ENCODE measurements at regions not wholly inside any gene's neighbourhood (a gene's known extent, or its start where the extent isn't known, plus 50 kb on each side); places are given as distances from the start of the nearest gene placed in this dataset.
"Not testable (repeated sequence)": the region's sequence is repeated elsewhere in the genome, so short reads cannot be mapped to it uniquely, and the experiment has no call there.

DNA sequence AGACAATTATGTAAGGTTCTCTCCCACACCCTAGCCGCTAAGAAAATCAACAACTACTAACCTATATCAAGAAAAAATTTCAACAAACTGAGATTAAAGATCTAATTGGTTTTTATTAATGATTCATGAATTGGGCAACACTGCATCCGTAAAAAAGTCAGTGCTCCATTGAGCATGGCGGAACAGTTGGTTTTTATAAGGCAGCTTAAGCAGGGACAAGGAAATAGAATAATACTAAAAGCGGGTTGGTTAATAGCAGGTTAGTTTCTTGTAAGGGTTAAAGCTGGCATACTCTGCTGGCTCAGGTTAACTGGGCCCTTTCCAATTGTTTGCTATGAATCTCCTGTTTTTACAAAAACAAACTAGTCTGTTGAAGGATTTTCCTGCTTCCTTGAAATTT lies 202.3 kb upstream of the RASGEF1B start:
- no peak overlapping the region for H3K27ac ChIP-seq (ENCODE audit: control insufficient read depth, insufficient read depth, low read length)
- no peaks in the 10 kb centered on the region for H3K9me3 ChIP-seq (ENCODE audit: control insufficient read depth, low read depth, low read length)
- no peak for FAIRE-seq
- H3K9ac ChIP-seq (ENCODE audit: control insufficient read depth, extremely low read depth, insufficient read depth, low read length): no peak overlapping the region
- no peaks in the 10 kb centered on the region for H3K36me3 ChIP-seq (ENCODE audit: control insufficient read depth in 2 of 2, extremely low read depth in 1 of 2, insufficient read depth in 2 of 2, low read length in 2 of 2)
- H3K4me3 ChIP-seq (ENCODE audit: control insufficient read depth in 2 of 3, extremely low read depth in 1 of 3, insufficient read depth in 2 of 3, low read depth in 1 of 3, low read length in 3 of 3): no peak overlapping the region
- no peaks in the 10 kb centered on the region for H4K20me1 ChIP-seq (ENCODE audit: control insufficient read depth, extremely low read depth, insufficient read depth, low read length)
- dilution Hi-C loops (cut with MboI; ENCODE audit: extremely low pct_ligation_motif_present, low sequenced_read_pairs): no loop called here
- no peaks in the 10 kb centered on the region for H3K4me1 ChIP-seq (ENCODE audit: control insufficient read depth, extremely low read depth, insufficient read depth, low read length)
- H3K27me3 ChIP-seq (ENCODE audit: control insufficient read depth, extremely low read depth, insufficient read depth, low read length): no peaks in the 10 kb centered on the region
- no peak for TF ChIP-seq EZH2 (IDR thresholded peaks at IDR 0.05; ENCODE audit: low read length)
- TF ChIP-seq, protein P1, sequence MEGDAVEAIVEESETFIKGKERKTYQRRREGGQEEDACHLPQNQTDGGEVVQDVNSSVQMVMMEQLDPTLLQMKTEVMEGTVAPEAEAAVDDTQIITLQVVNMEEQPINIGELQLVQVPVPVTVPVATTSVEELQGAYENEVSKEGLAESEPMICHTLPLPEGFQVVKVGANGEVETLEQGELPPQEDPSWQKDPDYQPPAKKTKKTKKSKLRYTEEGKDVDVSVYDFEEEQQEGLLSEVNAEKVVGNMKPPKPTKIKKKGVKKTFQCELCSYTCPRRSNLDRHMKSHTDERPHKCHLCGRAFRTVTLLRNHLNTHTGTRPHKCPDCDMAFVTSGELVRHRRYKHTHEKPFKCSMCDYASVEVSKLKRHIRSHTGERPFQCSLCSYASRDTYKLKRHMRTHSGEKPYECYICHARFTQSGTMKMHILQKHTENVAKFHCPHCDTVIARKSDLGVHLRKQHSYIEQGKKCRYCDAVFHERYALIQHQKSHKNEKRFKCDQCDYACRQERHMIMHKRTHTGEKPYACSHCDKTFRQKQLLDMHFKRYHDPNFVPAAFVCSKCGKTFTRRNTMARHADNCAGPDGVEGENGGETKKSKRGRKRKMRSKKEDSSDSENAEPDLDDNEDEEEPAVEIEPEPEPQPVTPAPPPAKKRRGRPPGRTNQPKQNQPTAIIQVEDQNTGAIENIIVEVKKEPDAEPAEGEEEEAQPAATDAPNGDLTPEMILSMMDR (optimal IDR thresholded peaks at IDR 0.05 in 1 of 3, IDR thresholded peaks at IDR 0.05 in 1 of 3, conservative IDR thresholded peaks at IDR 0.05 in 1 of 3; ENCODE audit: extremely low read depth in 1 of 3, insufficient read depth in 2 of 3, low read length in 3 of 3): no peak
- H2AFZ ChIP-seq (ENCODE audit: control insufficient read depth, low read length): no peak overlapping the region
- no peaks in the 10 kb centered on the region for H3K79me2 ChIP-seq (ENCODE audit: control insufficient read depth, insufficient read depth, low read length)
- no peaks in the 10 kb centered on the region for H3K9me1 ChIP-seq (ENCODE audit: control insufficient read depth, extremely low read depth, insufficient read depth, low read length)
- no peak overlapping the region for H3K4me2 ChIP-seq (ENCODE audit: control insufficient read depth, extremely low read depth, insufficient read depth, low read depth, low read length)
- DNase-seq (ENCODE audit: low read depth, low spot score): no peak

DNA sequence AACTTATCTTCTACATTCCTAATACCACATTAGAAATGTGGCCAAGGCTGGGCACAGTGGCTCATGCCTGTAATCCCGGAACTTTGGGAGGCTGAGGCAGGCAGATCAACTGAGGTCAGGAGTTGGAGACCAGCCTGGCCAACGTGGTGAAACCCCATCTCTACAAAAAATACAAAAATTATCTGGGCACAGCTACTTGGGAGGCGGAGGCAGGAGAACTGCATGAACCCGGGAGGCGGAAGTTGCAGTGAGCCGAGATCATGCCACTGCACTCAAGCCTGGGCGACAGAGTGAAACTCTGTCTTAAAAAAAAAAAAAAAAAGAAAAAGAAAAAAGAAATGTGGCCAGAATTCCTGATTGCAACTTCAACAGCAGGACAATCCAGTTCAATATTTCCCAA lies 196.6 kb upstream of the RASGEF1B start:
- DNase-seq (ENCODE audit: low read depth, low spot score); H3K4me1 ChIP-seq (ENCODE audit: control insufficient read depth, extremely low read depth, insufficient read depth, low read length); FAIRE-seq; H3K27me3 ChIP-seq (ENCODE audit: control insufficient read depth, extremely low read depth, insufficient read depth, low read length); H3K9me1 ChIP-seq (ENCODE audit: control insufficient read depth, extremely low read depth, insufficient read depth, low read length); H3K27ac ChIP-seq (ENCODE audit: control insufficient read depth, insufficient read depth, low read length); H3K36me3 ChIP-seq (ENCODE audit: control insufficient read depth in 2 of 2, extremely low read depth in 1 of 2, insufficient read depth in 2 of 2, low read length in 2 of 2); dilution Hi-C loops (cut with MboI; ENCODE audit: extremely low pct_ligation_motif_present, low sequenced_read_pairs); H3K4me3 ChIP-seq (ENCODE audit: control insufficient read depth in 2 of 3, extremely low read depth in 1 of 3, insufficient read depth in 2 of 3, low read depth in 1 of 3, low read length in 3 of 3); H3K79me2 ChIP-seq (ENCODE audit: control insufficient read depth, insufficient read depth, low read length); H4K20me1 ChIP-seq (ENCODE audit: control insufficient read depth, extremely low read depth, insufficient read depth, low read length); H3K9me3 ChIP-seq (ENCODE audit: control insufficient read depth, low read depth, low read length); H3K9ac ChIP-seq (ENCODE audit: control insufficient read depth, extremely low read depth, insufficient read depth, low read length); H3K4me2 ChIP-seq (ENCODE audit: control insufficient read depth, extremely low read depth, insufficient read depth, low read depth, low read length); H2AFZ ChIP-seq (ENCODE audit: control insufficient read depth, low read length): not testable (repeated sequence)

DNA sequence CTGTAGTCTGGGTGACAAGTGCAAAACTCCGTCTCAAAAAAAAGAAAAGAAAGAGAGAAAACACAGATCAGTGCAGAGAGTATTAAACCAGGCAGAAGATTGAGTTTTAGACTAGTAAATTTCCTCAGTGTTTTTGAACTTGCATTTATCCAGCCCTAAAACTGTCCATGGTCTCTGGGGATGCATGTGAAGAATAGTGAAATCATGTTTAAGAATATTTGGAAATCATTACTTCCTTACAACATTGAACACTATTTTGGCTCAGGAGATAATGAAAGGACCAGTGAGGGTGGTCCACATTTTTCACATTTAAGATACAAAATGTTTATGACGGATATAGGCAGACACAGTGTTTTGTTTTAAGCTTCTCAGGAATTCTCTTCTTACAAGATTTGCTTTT lies 195.8 kb upstream of the RASGEF1B start:
- FAIRE-seq (no peak), DNase-seq (ENCODE audit: low read depth, low spot score) (no peak)
- H4K20me1 ChIP-seq (ENCODE audit: control insufficient read depth, extremely low read depth, insufficient read depth, low read length): no peaks in the 10 kb centered on the region
- no peaks in the 10 kb centered on the region for H3K79me2 ChIP-seq (ENCODE audit: control insufficient read depth, insufficient read depth, low read length)
- H3K9me3 ChIP-seq (ENCODE audit: control insufficient read depth, low read depth, low read length): no peaks in the 10 kb centered on the region
- TF ChIP-seq, protein P1 (optimal IDR thresholded peaks at IDR 0.05 in 1 of 3, IDR thresholded peaks at IDR 0.05 in 1 of 3, conservative IDR thresholded peaks at IDR 0.05 in 1 of 3; ENCODE audit: extremely low read depth in 1 of 3, insufficient read depth in 2 of 3, low read length in 3 of 3): no peak
- TF ChIP-seq EZH2 (IDR thresholded peaks at IDR 0.05; ENCODE audit: low read length): no peak
- no peak overlapping the region for H2AFZ ChIP-seq (ENCODE audit: control insufficient read depth, low read length)
- no peaks in the 10 kb centered on the region for H3K27me3 ChIP-seq (ENCODE audit: control insufficient read depth, extremely low read depth, insufficient read depth, low read length)
- no peak overlapping the region for H3K27ac ChIP-seq (ENCODE audit: control insufficient read depth, insufficient read depth, low read length)
- H3K4me2 ChIP-seq (ENCODE audit: control insufficient read depth, extremely low read depth, insufficient read depth, low read depth, low read length): no peak overlapping the region
- no peaks in the 10 kb centered on the region for H3K9me1 ChIP-seq (ENCODE audit: control insufficient read depth, extremely low read depth, insufficient read depth, low read length)
- no peaks in the 10 kb centered on the region for H3K36me3 ChIP-seq (ENCODE audit: control insufficient read depth in 2 of 2, extremely low read depth in 1 of 2, insufficient read depth in 2 of 2, low read length in 2 of 2)
- H3K4me3 ChIP-seq (ENCODE audit: control insufficient read depth in 2 of 3, extremely low read depth in 1 of 3, insufficient read depth in 2 of 3, low read depth in 1 of 3, low read length in 3 of 3): no peak overlapping the region
- no peaks in the 10 kb centered on the region for H3K4me1 ChIP-seq (ENCODE audit: control insufficient read depth, extremely low read depth, insufficient read depth, low read length)
- dilution Hi-C loops (cut with MboI; ENCODE audit: extremely low pct_ligation_motif_present, low sequenced_read_pairs): no loop called here
- H3K9ac ChIP-seq (ENCODE audit: control insufficient read depth, extremely low read depth, insufficient read depth, low read length): no peak overlapping the region

Data from keratinocyte (primary cell).